WTC11 (cell line): ENCODE measurements at regions not wholly inside any gene's neighbourhood (a gene's known extent, or its start where the extent isn't known, plus 50 kb on each side); places are given as distances from the start of the nearest gene placed in this dataset.

Source experiments
- ATAC-seq: fragments of 200-7000 bp; cut with Tn5 transposase; 2 replicates; pipeline ENCODE4 v1.10.0; 2021; ENCODE audit warnings: mild to moderate bottlenecking, moderate library complexity
- CTCF ChIA-PET: fragments of 300-600 bp; sonication (Branson Sonifier 250); formaldehyde crosslinking; loops from one replicate; lab custom pipeline; 2021; ENCODE audit warnings: antibody characterized with exemption; lab: Charles Lee
- POLR2A ChIA-PET: fragments of 350-600 bp; sonication (Branson Sonifier 250); formaldehyde crosslinking; loops from one replicate; lab custom pipeline; 2021; ENCODE audit warnings: antibody characterized with exemption; lab: Charles Lee
- DNase-seq: peaks from one replicate; pipeline ENCODE4 v3.0.0; 2021; ENCODE audit warnings: low spot score
- H3K27ac Mint-ChIP-seq: 2 replicates; pipeline ENCODE4 v1.8.0; 2021; ENCODE audit warnings: mixed read lengths
- H3K27me3 Mint-ChIP-seq: 2 replicates; pipeline ENCODE4 v1.8.0; 2021; ENCODE audit warnings: low read depth, mild to moderate bottlenecking, moderate library complexity, mixed read lengths
- H3K36me3 Mint-ChIP-seq: 2 replicates; pipeline ENCODE4 v1.8.0; 2021; ENCODE audit warnings: mixed read lengths
- H3K4me1 Mint-ChIP-seq: 2 replicates; pipeline ENCODE4 v1.8.0; 2022; ENCODE audit warnings: mixed read lengths
- H3K4me3 Mint-ChIP-seq: 2 replicates; pipeline ENCODE4 v1.8.0; 2021; ENCODE audit warnings: mild to moderate bottlenecking, moderate library complexity, mixed read lengths
- H3K9me3 Mint-ChIP-seq: 2 replicates; pipeline ENCODE4 v1.8.0; 2021; ENCODE audit warnings: mixed read lengths
- AFF4 ChIP-seq: sonication (generic); formaldehyde crosslinking; IDR thresholded peaks from 2 replicates; pipeline ENCODE4 v1.8.1; 2023; ENCODE audit warnings: mild to moderate bottlenecking, missing genetic modification reagents, borderline replicate concordance
- ATF1 ChIP-seq: sonication (generic); formaldehyde crosslinking; IDR thresholded peaks from 2 replicates; pipeline ENCODE4 v1.8.1; 2023; ENCODE audit warnings: mild to moderate bottlenecking, moderate library complexity, missing genetic modification reagents
- ATF3 ChIP-seq: sonication (generic); formaldehyde crosslinking; conservative IDR thresholded peaks from 2 replicates; pipeline ENCODE4 v1.8.1; 2022; ENCODE audit warnings: mild to moderate bottlenecking, missing genetic modification reagents
- CREB1 ChIP-seq: sonication (generic); formaldehyde crosslinking; IDR thresholded peaks from 2 replicates; pipeline ENCODE4 v1.8.0; 2023; ENCODE audit warnings: mild to moderate bottlenecking, missing genetic modification reagents
- E2F4 ChIP-seq: sonication (generic); formaldehyde crosslinking; IDR thresholded peaks from 2 replicates; pipeline ENCODE4 v1.8.1; 2022; ENCODE audit warnings: low read depth, mild to moderate bottlenecking, moderate library complexity, missing genetic modification reagents, borderline replicate concordance
- ERG ChIP-seq: fragments of 250-450 bp; sonication (Bioruptor Pico); IDR thresholded peaks from 2 replicates; pipeline ENCODE4 v1.8.0; 2021; ENCODE audit warnings: mild to moderate bottlenecking
- ETV6 ChIP-seq: sonication (generic); formaldehyde crosslinking; IDR thresholded peaks from 2 replicates; pipeline ENCODE4 v1.8.1; 2022; ENCODE audit warnings: mild to moderate bottlenecking, missing genetic modification reagents
- FOXP1 ChIP-seq: sonication (generic); formaldehyde crosslinking; IDR thresholded peaks from 2 replicates; pipeline ENCODE4 v1.8.0; 2022; ENCODE audit warnings: missing genetic modification reagents, mild to moderate bottlenecking, moderate library complexity, borderline replicate concordance
- GTF2I ChIP-seq: fragments of 250-450 bp; sonication (Bioruptor Pico); conservative IDR thresholded peaks from 2 replicates; pipeline ENCODE4 v1.4.0; 2021; ENCODE audit warnings: mild to moderate bottlenecking
- IRF1 ChIP-seq: sonication (generic); formaldehyde crosslinking; IDR thresholded peaks from 2 replicates; pipeline ENCODE4 v1.8.0; 2023; ENCODE audit warnings: missing genetic modification reagents
- JUN ChIP-seq: sonication (generic); formaldehyde crosslinking; IDR thresholded peaks from 2 replicates; pipeline ENCODE4 v1.8.0; 2023; ENCODE audit warnings: mild to moderate bottlenecking, missing genetic modification reagents
- MLX ChIP-seq: sonication (generic); formaldehyde crosslinking; IDR thresholded peaks from 2 replicates; pipeline ENCODE4 v1.8.1; 2023; ENCODE audit warnings: mild to moderate bottlenecking, missing genetic modification reagents, moderate library complexity
- NFE2L1 ChIP-seq: sonication (generic); formaldehyde crosslinking; IDR thresholded peaks from 2 replicates; pipeline ENCODE4 v1.8.1; 2023; ENCODE audit warnings: missing genetic modification reagents
- RORB ChIP-seq: fragments of 250-450 bp; sonication (Bioruptor Pico); IDR thresholded peaks from 2 replicates; pipeline ENCODE4 v1.9.0; 2021; ENCODE audit warnings: mild to moderate bottlenecking
- SP1 ChIP-seq: sonication (generic); formaldehyde crosslinking; conservative IDR thresholded peaks from 2 replicates; pipeline ENCODE4 v1.8.1; 2022; ENCODE audit warnings: missing genetic modification reagents
- TEAD1 ChIP-seq: sonication (generic); formaldehyde crosslinking; IDR thresholded peaks from 2 replicates; pipeline ENCODE4 v1.8.0; 2022; ENCODE audit warnings: mild to moderate bottlenecking, missing genetic modification reagents
- ZBTB21 ChIP-seq: sonication (generic); formaldehyde crosslinking; IDR thresholded peaks from 2 replicates; pipeline ENCODE4 v1.8.1; 2023; ENCODE audit warnings: mild to moderate bottlenecking, missing genetic modification reagents, borderline replicate concordance
- ZBTB43 ChIP-seq: sonication (generic); formaldehyde crosslinking; IDR thresholded peaks from 2 replicates; pipeline ENCODE4 v1.8.1; 2023; ENCODE audit warnings: mild to moderate bottlenecking, missing genetic modification reagents
- ZNF138 ChIP-seq: sonication (generic); formaldehyde crosslinking; conservative IDR thresholded peaks from 2 replicates; pipeline ENCODE4 v1.8.1; 2022; ENCODE audit warnings: mild to moderate bottlenecking, moderate library complexity, missing genetic modification reagents
- ZNF232 ChIP-seq: sonication (generic); formaldehyde crosslinking; IDR thresholded peaks from 2 replicates; pipeline ENCODE4 v1.8.0; 2022; ENCODE audit warnings: mild to moderate bottlenecking, missing genetic modification reagents
- ZNF263 ChIP-seq: sonication (generic); formaldehyde crosslinking; IDR thresholded peaks from 2 replicates; pipeline ENCODE4 v1.8.1; 2022; ENCODE audit warnings: low read depth, mild to moderate bottlenecking, moderate library complexity, missing genetic modification reagents
- ZNF281 ChIP-seq: sonication (generic); formaldehyde crosslinking; IDR thresholded peaks from 2 replicates; pipeline ENCODE4 v1.8.0; 2023; ENCODE audit warnings: mild to moderate bottlenecking, missing genetic modification reagents

- TF ChIP-seq AFF4 (no peak), ERG (CRISPR knock-in tag) (no peak), CREB1 (no peak), MLX (CRISPR knock-in tag) (no peak), ZBTB43 (CRISPR knock-in tag) (no peak), E2F4 (CRISPR knock-in tag) (no peak), ETV6 (no peak), IRF1 (CRISPR knock-in tag) (no peak), ATF3 (no peak), ZNF263 (CRISPR knock-in tag) (no peak), NFE2L1 (no peak)
These were observed 456.6 kb upstream of the GOT2 start (continued) for GRCh38 chr16:59190731-59191130.

- ChIA-PET POLR2A (no interaction called here), CTCF (no interaction called here)
- Mint-ChIP-seq H3K4me1 (peaks cover 2% of the 10 kb centered on the region; the same call in 1 of the 2 replicates), H3K9me3 (peaks cover 7% of the 10 kb centered on the region; the same call in 1 of the 2 replicates), H3K4me3 (no peak overlapping the region), H3K36me3 (no peaks in the 10 kb centered on the region; the same call in 1 of the 2 replicates), H3K27me3 (no peaks in the 10 kb centered on the region)
- DNase-seq: no peak
- TF ChIP-seq GTF2I (CRISPR knock-in tag) (no peak), ZBTB21 (no peak), TEAD1 (CRISPR knock-in tag) (no peak), RORB (CRISPR knock-in tag) (no peak), ATF1 (CRISPR knock-in tag) (no peak), ZNF281 (CRISPR knock-in tag) (no peak), SP1 (CRISPR knock-in tag) (no peak), ETV6 (no peak), ZNF232 (CRISPR knock-in tag) (no peak), FOXP1 (no peak), ZNF138 (CRISPR knock-in tag) (no peak), IRF1 (CRISPR knock-in tag) (no peak), ZNF263 (CRISPR knock-in tag) (no peak), JUN (CRISPR knock-in tag) (no peak)
- TF ChIP-seq, all 79 proteins: peak for 0
- no peak for ATAC-seq
- H3K27ac Mint-ChIP-seq: no peak overlapping the region
These were observed 453.9 kb upstream of the GOT2 start for GRCh38 chr16:59188029-59188428.
